Tibial nerve (tissue), 4 donors: ENCODE measurements at regions not wholly inside any gene's neighbourhood (a gene's known extent, or its start where the extent isn't known, plus 50 kb on each side); places are given as distances from the start of the nearest gene placed in this dataset.

Experiments used
- DNase-seq, 2 donors: peaks; one replicate each; pipeline ENCODE4 v3.0.0-alpha.2; 2019; ENCODE audit warnings: low spot score in 2 of 2
- H3K27ac ChIP-seq, 4 donors: fragments of 200-600 bp; sonication (generic) in 3 of 4; one replicate each; pipeline ENCODE4 v1.5.1; 2017 to 2019; ENCODE audit warnings: mild to moderate bottlenecking in 1 of 4
- H3K27me3 ChIP-seq, 2 donors: fragments of 200-600 bp; sonication (generic) in 1 of 2; one replicate each; pipeline versions ENCODE4 v1.5.1 to v1.6.0; 2017 to 2019
- H3K36me3 ChIP-seq, 3 donors: fragments of 200-600 bp; sonication (generic); one replicate each; pipeline ENCODE4 v1.5.1; 2018 to 2019
- H3K4me1 ChIP-seq, 4 donors: fragments of 200-600 bp; sonication (generic) in 3 of 4; one replicate each; pipeline ENCODE4 v1.5.1; 2017 to 2019
- H3K4me3 ChIP-seq, 4 donors: fragments of 200-600 bp; sonication (generic) in 3 of 4; one replicate each; pipeline ENCODE4 v1.5.1; 2017 to 2019; ENCODE audit warnings: mild to moderate bottlenecking in 1 of 4, moderate library complexity in 1 of 4
- H3K9me3 ChIP-seq, 4 donors: fragments of 200-600 bp; sonication (generic) in 3 of 4; one replicate each; pipeline ENCODE4 v1.5.1; 2017 to 2019
- CTCF ChIP-seq, 5 experiments: fragments of 200-600 bp in 3 of 5; fragments of 450-650 bp in 2 of 5; sonication (generic) in 3 of 5; IDR thresholded peaks; one replicate each; pipeline ENCODE4 v1.5.1; 2016 to 2019; ENCODE audit warnings: antibody characterized with exemption in 5 of 5, mild to moderate bottlenecking in 3 of 5, moderate library complexity in 2 of 5
- EP300 ChIP-seq, 2 donors: sonication (generic); formaldehyde crosslinking; IDR thresholded peaks; one replicate each; pipeline ENCODE4 v1.6.1; 2017; ENCODE audit warnings: antibody characterized with exemption in 2 of 2, mild to moderate bottlenecking in 1 of 2
- POLR2A ChIP-seq, 2 donors: fragments of 450-650 bp; IDR thresholded peaks; one replicate each; pipeline ENCODE4 v1.6.1; 2017; ENCODE audit warnings: antibody characterized with exemption in 2 of 2, mild to moderate bottlenecking in 2 of 2, moderate library complexity in 2 of 2
- WGBS, 2 donors: methylation state at CpG; one replicate each; pipeline ENCODE4 v1.1.5; 2018; 5-methylcytosine and 5-hydroxymethylcytosine counted together

- H3K27me3 ChIP-seq, result no peaks in the 10 kb centered on the region
- no peak overlapping the region for H3K4me3 ChIP-seq
- TF ChIP-seq CTCF (IDR thresholded peaks at IDR 0.05) (no peak), EP300 (IDR thresholded peaks at IDR 0.05) (peak in 1 of 2 donors; percentile 35), POLR2A (IDR thresholded peaks at IDR 0.05) (no peak)
- H3K4me1 ChIP-seq, result peaks cover 0 to 42% (median 20%) of the 10 kb centered on the region in 4 donors
- H3K9me3 ChIP-seq, result no peaks in the 10 kb centered on the region
- H3K36me3 ChIP-seq, result no peaks in the 10 kb centered on the region
- WGBS, 2 donors, result 40 to 51% methylated on average over 8 of the region's 8 CpGs
- peak overlapping the region in 2 of 4 donors; percentile 62 to 69 for H3K27ac ChIP-seq
- DNase-seq, result peak in 1 of 2 donors; percentile 48
Observed at GRCh38 chr6:41449399-41450245, 96.6 kb upstream of the FOXP4 start.

- no peaks in the 10 kb centered on the region for H3K9me3 ChIP-seq
- DNase-seq, result no peak
- peak overlapping the region in 2 of 4 donors; percentile 69 to 75 for H3K27ac ChIP-seq
- no peaks in the 10 kb centered on the region for H3K36me3 ChIP-seq
- TF ChIP-seq POLR2A (IDR thresholded peaks at IDR 0.05), result no peak
- no peak for TF ChIP-seq CTCF (IDR thresholded peaks at IDR 0.05)
- TF ChIP-seq EP300 (IDR thresholded peaks at IDR 0.05), result no peak
- H3K27me3 ChIP-seq, result no peaks in the 10 kb centered on the region
- WGBS, 2 donors, result 90 to 95% methylated on average over 13 of the region's 13 CpGs
- peaks cover 0 to 32% (median 20%) of the 10 kb centered on the region in 4 donors for H3K4me1 ChIP-seq
- H3K4me3 ChIP-seq, result no peak overlapping the region
Observed at GRCh38 chr6:41450581-41450980, 95.6 kb upstream of the FOXP4 start.

- Histone ChIP-seq H3K4me1 (peaks cover 0 to 32% (median 20%) of the 10 kb centered on the region in 4 donors), H3K4me3 (no peak overlapping the region), H3K36me3 (no peaks in the 10 kb centered on the region), H3K9me3 (no peaks in the 10 kb centered on the region), H3K27me3 (no peaks in the 10 kb centered on the region), H3K27ac (peak overlapping the region in 2 of 4 donors; percentile 69 to 75)
- TF ChIP-seq CTCF (IDR thresholded peaks at IDR 0.05), result no peak
- no peak for TF ChIP-seq POLR2A (IDR thresholded peaks at IDR 0.05)
- no peak for TF ChIP-seq EP300 (IDR thresholded peaks at IDR 0.05)
- no peak for DNase-seq
- 41 to 65% methylated on average over 9 of the region's 9 CpGs for WGBS, 2 donors
Observed at GRCh38 chr6:41451039-41451438, 95.1 kb upstream of the FOXP4 start.

GRCh38 chr6:41451515-41452163 lies 94.5 kb upstream of the FOXP4 start:
- Histone ChIP-seq H3K27ac (peak overlapping the region in 2 of 4 donors; percentile 69 to 75), H3K9me3 (no peaks in the 10 kb centered on the region), H3K36me3 (no peaks in the 10 kb centered on the region), H3K4me1 (peaks cover 0 to 32% (median 20%) of the 10 kb centered on the region in 4 donors), H3K4me3 (no peak overlapping the region), H3K27me3 (no peaks in the 10 kb centered on the region)
- WGBS, 2 donors, result 42 to 50% methylated on average over 19 to 20 of the region's 22 CpGs
- no peak for DNase-seq
- TF ChIP-seq EP300 (IDR thresholded peaks at IDR 0.05) (no peak), CTCF (IDR thresholded peaks at IDR 0.05) (no peak), POLR2A (IDR thresholded peaks at IDR 0.05) (no peak)

GRCh38 chr6:41452763-41453162 lies 93.4 kb upstream of the FOXP4 start:
- 87 to 93% methylated on average over 4 of the region's 4 CpGs for WGBS, 2 donors
- TF ChIP-seq EP300 (IDR thresholded peaks at IDR 0.05) (no peak), CTCF (IDR thresholded peaks at IDR 0.05) (no peak), POLR2A (IDR thresholded peaks at IDR 0.05) (no peak)
- Histone ChIP-seq H3K4me1 (peaks cover 0 to 32% (median 20%) of the 10 kb centered on the region in 4 donors), H3K4me3 (no peak overlapping the region), H3K36me3 (no peaks in the 10 kb centered on the region), H3K9me3 (no peaks in the 10 kb centered on the region), H3K27ac (no peak overlapping the region), H3K27me3 (no peaks in the 10 kb centered on the region)
- no peak for DNase-seq
